ENCODE measurements at regions not wholly inside any gene's neighbourhood (a gene's known extent, or its start where the extent isn't known, plus 50 kb on each side); places are given as distances from the start of the nearest gene placed in this dataset.

GRCh38 chr3:30353711-30354467, 252.5 kb upstream of the TGFBR2 start:
- no peaks in the 10 kb centered on the region for H3K9me3 ChIP-seq (ENCODE audit: control insufficient read depth, insufficient read depth, low read depth, low read length)
- DNase-seq (ENCODE audit: low read depth, low spot score) = no peak
- peak overlapping the region; percentile 54; the same call in 1 of the 2 replicates for H3K27ac ChIP-seq (ENCODE audit: low read length)
- H3K27me3 ChIP-seq (ENCODE audit: control insufficient read depth, insufficient read depth, low read length) = no peaks in the 10 kb centered on the region
- no TSS peak for BruUV-seq (replicated peaks)
- TF ChIP-seq, protein P1, sequence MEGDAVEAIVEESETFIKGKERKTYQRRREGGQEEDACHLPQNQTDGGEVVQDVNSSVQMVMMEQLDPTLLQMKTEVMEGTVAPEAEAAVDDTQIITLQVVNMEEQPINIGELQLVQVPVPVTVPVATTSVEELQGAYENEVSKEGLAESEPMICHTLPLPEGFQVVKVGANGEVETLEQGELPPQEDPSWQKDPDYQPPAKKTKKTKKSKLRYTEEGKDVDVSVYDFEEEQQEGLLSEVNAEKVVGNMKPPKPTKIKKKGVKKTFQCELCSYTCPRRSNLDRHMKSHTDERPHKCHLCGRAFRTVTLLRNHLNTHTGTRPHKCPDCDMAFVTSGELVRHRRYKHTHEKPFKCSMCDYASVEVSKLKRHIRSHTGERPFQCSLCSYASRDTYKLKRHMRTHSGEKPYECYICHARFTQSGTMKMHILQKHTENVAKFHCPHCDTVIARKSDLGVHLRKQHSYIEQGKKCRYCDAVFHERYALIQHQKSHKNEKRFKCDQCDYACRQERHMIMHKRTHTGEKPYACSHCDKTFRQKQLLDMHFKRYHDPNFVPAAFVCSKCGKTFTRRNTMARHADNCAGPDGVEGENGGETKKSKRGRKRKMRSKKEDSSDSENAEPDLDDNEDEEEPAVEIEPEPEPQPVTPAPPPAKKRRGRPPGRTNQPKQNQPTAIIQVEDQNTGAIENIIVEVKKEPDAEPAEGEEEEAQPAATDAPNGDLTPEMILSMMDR (IDR thresholded peaks at IDR 0.05) = no peak
- TF ChIP-seq REST (IDR thresholded peaks at IDR 0.05; ENCODE audit: insufficient read depth in 1 of 2, low read depth in 2 of 2, low read length in 1 of 2) = no peak
- TF ChIP-seq SIN3A (IDR thresholded peaks at IDR 0.05; ENCODE audit: borderline replicate concordance, insufficient read depth, low read depth, low read length) = no peak
- TF ChIP-seq POLR2AphosphoS5 (IDR thresholded peaks at IDR 0.05; ENCODE audit: low read depth, low read length) = no peak
- no peak for TF ChIP-seq TCF7L2 (IDR thresholded peaks at IDR 0.05; ENCODE audit: low read depth, low read length)
- intact Hi-C loops (cut with micrococcal nuclease; ENCODE audit: unreplicated experiment) = no loop called here
- no peak overlapping the region for H3K4me3 ChIP-seq (ENCODE audit: low read depth in 2 of 2, low read length in 2 of 2)
- ATAC-seq = no peak
- H3K4me1 ChIP-seq (ENCODE audit: control insufficient read depth, insufficient read depth, low read length) = peaks cover 4% of the 10 kb centered on the region
- in situ Hi-C loops (cut with HindIII; ENCODE audit: low pct_unique_long_range_greater_than_20kb, low sequenced_read_pairs) = no loop called here
- H3K36me3 ChIP-seq (ENCODE audit: control insufficient read depth, insufficient read depth, low read length) = no peaks in the 10 kb centered on the region
- ChIA-PET POLR2A (no interaction called here), CTCF (interaction anchor here (0.5 kb wide), 1 partner anchor 339 kb away, joined by 3 read pairs; no protein-coding TSS in a partner anchor)

- CTCF ChIA-PET = no interaction called here
- no peak for ATAC-seq
- Histone ChIP-seq H3K4me1 (ENCODE audit: control insufficient read depth, insufficient read depth, low read length) (peaks cover 4% of the 10 kb centered on the region), H3K36me3 (ENCODE audit: control insufficient read depth, insufficient read depth, low read length) (no peaks in the 10 kb centered on the region), H3K27ac (ENCODE audit: low read length) (peak overlapping the region; percentile 54), H3K27me3 (ENCODE audit: control insufficient read depth, insufficient read depth, low read length) (no peaks in the 10 kb centered on the region), H3K9me3 (ENCODE audit: control insufficient read depth, insufficient read depth, low read depth, low read length) (no peaks in the 10 kb centered on the region), H3K4me3 (ENCODE audit: low read depth in 2 of 2, low read length in 2 of 2) (no peak overlapping the region)
- TF ChIP-seq REST (IDR thresholded peaks at IDR 0.05; ENCODE audit: insufficient read depth in 1 of 2, low read depth in 2 of 2, low read length in 1 of 2) (no peak), SIN3A (IDR thresholded peaks at IDR 0.05; ENCODE audit: borderline replicate concordance, insufficient read depth, low read depth, low read length) (no peak), POLR2AphosphoS5 (IDR thresholded peaks at IDR 0.05; ENCODE audit: low read depth, low read length) (no peak), TCF7L2 (IDR thresholded peaks at IDR 0.05; ENCODE audit: low read depth, low read length) (no peak)
- TF ChIP-seq, protein P1 (IDR thresholded peaks at IDR 0.05) = no peak
- POLR2A ChIA-PET = no interaction called here
- in situ Hi-C loops (cut with HindIII; ENCODE audit: low pct_unique_long_range_greater_than_20kb, low sequenced_read_pairs) = no loop called here
- no TSS peak for BruUV-seq (replicated peaks)
- intact Hi-C loops (cut with micrococcal nuclease; ENCODE audit: unreplicated experiment) = no loop called here
- no peak for DNase-seq (ENCODE audit: low read depth, low spot score)
Observed at GRCh38 chr3:30354513-30354912, 251.9 kb upstream of the TGFBR2 start.

Measured in Panc1 (cell line).